Esophagus squamous epithelium (tissue), 5 donors: ENCODE measurements at regions not wholly inside any gene's neighbourhood (a gene's known extent, or its start where the extent isn't known, plus 50 kb on each side); places are given as distances from the start of the nearest gene placed in this dataset.

Source experiments
- DNase-seq: peaks from one replicate; lab custom pipeline; 2025; lab: John Stamatoyannopoulos, UW
- H3K27ac ChIP-seq, 4 donors: fragments of 200-600 bp; sonication (generic); one replicate each; pipeline ENCODE4 v1.5.1; 2016 to 2019; ENCODE audit warnings: mild to moderate bottlenecking in 1 of 4
- H3K27me3 ChIP-seq, 4 donors: fragments of 200-600 bp; sonication (generic); 1 replicate in 3 of 4; 2 replicates in 1 of 4; pipeline versions ENCODE4 v1.5.1 to v1.6.0; 2017 to 2021; ENCODE audit warnings: antibody characterized with exemption in 1 of 4
- H3K36me3 ChIP-seq, 3 donors: fragments of 200-600 bp; sonication (generic); one replicate each; pipeline ENCODE4 v1.5.1; 2016 to 2019
- H3K4me1 ChIP-seq, 3 donors: fragments of 200-600 bp; sonication (generic); one replicate each; pipeline ENCODE4 v1.5.1; 2017 to 2019
- H3K4me3 ChIP-seq, 4 donors: fragments of 200-600 bp; sonication (generic); 1 replicate in 3 of 4; 2 replicates in 1 of 4; pipeline ENCODE4 v1.5.1; 2016 to 2019; ENCODE audit warnings: mild to moderate bottlenecking in 2 of 4, moderate library complexity in 1 of 4
- H3K9me3 ChIP-seq, 3 donors: fragments of 200-600 bp; sonication (generic); one replicate each; pipeline ENCODE4 v1.5.1; 2016 to 2019
- CTCF ChIP-seq, 6 experiments: fragments of 450-650 bp in 4 of 6; fragments of 200-600 bp in 2 of 6; sonication (generic) in 2 of 6; IDR thresholded peaks; one replicate each; pipeline ENCODE4 v1.5.1; 2016 to 2019; ENCODE audit warnings: antibody characterized with exemption in 6 of 6, mild to moderate bottlenecking in 4 of 6, moderate library complexity in 4 of 6
- POLR2A ChIP-seq, 4 donors: fragments of 450-650 bp; IDR thresholded peaks; one replicate each; pipeline ENCODE4 v1.6.1; 2017; ENCODE audit warnings: antibody characterized with exemption in 4 of 4, mild to moderate bottlenecking in 4 of 4, moderate library complexity in 3 of 4
- WGBS, 2 donors: methylation state at CpG; one replicate each; pipeline ENCODE4 v1.1.5; 2018; 5-methylcytosine and 5-hydroxymethylcytosine counted together
- intact Hi-C: fragments of 100-400 bp; cut with DNase I; formaldehyde crosslinking; loops from one replicate; pipeline ENCODE4 v1.15.0; 2022
- donor health status: DM: yes; HTN: yes; CAD: no.

DNA sequence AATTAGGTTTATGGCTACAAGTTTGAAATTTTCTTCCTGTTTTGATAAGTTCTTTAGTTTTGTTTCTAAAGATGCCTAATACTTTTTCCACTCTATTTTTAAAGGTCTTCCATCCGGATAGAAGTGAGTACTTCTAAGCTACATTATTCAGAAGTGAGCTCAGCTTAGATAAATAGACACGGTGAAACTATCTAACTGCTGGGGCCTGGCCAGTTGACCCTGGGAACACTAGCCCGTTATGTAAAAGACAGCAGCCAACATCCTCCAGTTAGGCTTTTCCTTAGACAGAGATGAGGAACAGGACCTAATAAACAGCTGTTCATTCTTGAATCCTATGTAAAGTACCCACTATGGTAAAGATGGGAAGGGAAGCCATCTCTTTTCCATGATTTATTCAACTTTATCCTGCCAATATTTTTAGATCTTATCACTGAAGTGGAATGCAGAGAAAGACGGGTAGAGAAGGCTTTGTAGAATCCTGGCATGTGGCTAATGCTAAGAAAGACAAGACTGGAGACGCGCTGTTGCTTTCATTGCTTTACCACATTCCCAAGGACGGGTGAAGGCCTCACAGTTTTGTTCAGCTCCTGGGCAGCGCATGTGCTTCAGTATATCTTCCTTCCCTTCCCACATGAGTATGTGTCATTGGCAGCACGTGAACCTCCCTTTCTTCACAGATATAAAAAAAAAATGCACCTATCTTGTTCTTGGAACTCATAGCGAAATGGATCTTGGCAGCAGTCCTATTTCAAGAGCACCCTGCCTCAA, 340.0 kb upstream of the MEOX2 start:
- WGBS, 2 donors, result 62 to 70% methylated on average over 10 of the region's 10 CpGs
- peak overlapping the region in 2 of 4 donors; percentile 24 to 31 for H3K27ac ChIP-seq
- intact Hi-C loops, result no loop called here

GRCh38 chr7:16025696-16026095, 339.2 kb upstream of the MEOX2 start:
- WGBS, 2 donors, result 22 to 26% methylated on average over 1 of the region's 1 CpG
- Histone ChIP-seq H3K36me3 (no peaks in the 10 kb centered on the region), H3K4me1 (peaks cover 0 to 17% (median 0%) of the 10 kb centered on the region in 3 donors), H3K27ac (no peak overlapping the region), H3K27me3 (no peaks in the 10 kb centered on the region), H3K4me3 (no peak overlapping the region), H3K9me3 (no peaks in the 10 kb centered on the region)
- intact Hi-C loops, result no loop called here
- DNase-seq, result no peak
- TF ChIP-seq CTCF (IDR thresholded peaks at IDR 0.05), result no peak
- no peak for TF ChIP-seq POLR2A (IDR thresholded peaks at IDR 0.05)

More for the DNA sequence above, 340.0 kb upstream of the MEOX2 start:
- Histone ChIP-seq H3K4me1 (peaks cover 0 to 17% (median 0%) of the 10 kb centered on the region in 3 donors), H3K27me3 (no peaks in the 10 kb centered on the region), H3K9me3 (no peaks in the 10 kb centered on the region), H3K36me3 (no peaks in the 10 kb centered on the region), H3K4me3 (no peak overlapping the region)
- no peak for DNase-seq
- TF ChIP-seq CTCF (IDR thresholded peaks at IDR 0.05) (no peak), POLR2A (IDR thresholded peaks at IDR 0.05) (no peak)

DNA sequence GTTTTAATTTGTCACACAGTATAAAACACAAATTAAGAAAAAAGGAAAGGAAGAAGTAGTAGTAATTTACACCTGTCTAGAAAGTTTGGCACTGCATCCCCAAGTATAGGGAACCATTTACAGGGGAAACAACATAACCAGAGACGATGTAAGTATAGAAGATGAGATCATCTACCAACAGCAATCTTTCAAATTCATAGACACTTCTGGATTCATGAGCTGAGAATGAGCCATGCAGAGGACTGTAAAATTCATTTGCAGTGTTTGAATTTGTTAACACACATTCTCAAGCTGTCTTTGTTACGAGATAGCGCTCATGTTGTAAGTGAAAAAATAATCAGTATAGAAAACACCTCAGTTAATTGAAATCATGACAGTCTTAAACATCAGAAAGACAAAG, 337.0 kb upstream of the MEOX2 start:
- 72 to 86% methylated on average over 3 of the region's 3 CpGs for WGBS, 2 donors
- Histone ChIP-seq H3K9me3 (no peaks in the 10 kb centered on the region), H3K27me3 (no peaks in the 10 kb centered on the region), H3K27ac (no peak overlapping the region), H3K4me3 (no peak overlapping the region), H3K4me1 (peaks cover 0 to 17% (median 0%) of the 10 kb centered on the region in 3 donors), H3K36me3 (no peaks in the 10 kb centered on the region)
- no peak for TF ChIP-seq CTCF (IDR thresholded peaks at IDR 0.05)
- no peak for TF ChIP-seq POLR2A (IDR thresholded peaks at IDR 0.05)
- intact Hi-C loops, result no loop called here
- no peak for DNase-seq

GRCh38 chr7:16023046-16023445, 336.6 kb upstream of the MEOX2 start:
- H3K27ac ChIP-seq, result no peak overlapping the region
- intact Hi-C loops, result no loop called here
- no peak for DNase-seq
- peaks cover 0 to 13% (median 0%) of the 10 kb centered on the region in 3 donors for H3K4me1 ChIP-seq
- H3K36me3 ChIP-seq, result no peaks in the 10 kb centered on the region
- no peak overlapping the region for H3K4me3 ChIP-seq
- 50 to 66% methylated on average over 2 of the region's 2 CpGs for WGBS, 2 donors
- no peaks in the 10 kb centered on the region for H3K27me3 ChIP-seq
- TF ChIP-seq POLR2A (IDR thresholded peaks at IDR 0.05) (no peak), CTCF (IDR thresholded peaks at IDR 0.05) (no peak)
- H3K9me3 ChIP-seq, result no peaks in the 10 kb centered on the region

DNA sequence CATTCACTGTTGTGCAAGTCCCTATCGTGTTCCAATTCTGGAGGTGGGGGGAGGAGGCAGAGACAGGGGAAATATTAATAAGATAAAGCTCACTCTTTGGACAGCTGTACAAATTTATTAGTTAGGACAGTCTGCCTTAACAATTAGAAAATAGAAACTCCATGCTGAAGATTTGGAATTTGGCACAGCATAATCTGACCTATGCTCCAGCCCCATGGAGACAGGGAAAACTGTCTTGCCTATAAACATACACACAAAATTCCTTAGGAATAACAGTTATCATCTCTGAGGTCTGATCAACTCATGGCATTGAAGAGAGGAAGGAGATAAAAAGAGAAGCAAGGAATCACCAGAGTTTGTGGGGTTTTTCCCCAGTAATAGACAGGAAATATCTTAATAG, 335.4 kb upstream of the MEOX2 start:
- intact Hi-C loops, result no loop called here
- TF ChIP-seq POLR2A (IDR thresholded peaks at IDR 0.05), result no peak
- TF ChIP-seq CTCF (IDR thresholded peaks at IDR 0.05), result no peak
- Histone ChIP-seq H3K4me3 (no peak overlapping the region), H3K27me3 (no peaks in the 10 kb centered on the region), H3K4me1 (peaks cover 0 to 6% (median 0%) of the 10 kb centered on the region in 3 donors), H3K36me3 (no peaks in the 10 kb centered on the region), H3K27ac (no peak overlapping the region), H3K9me3 (no peaks in the 10 kb centered on the region)
- 55 to 74% methylated on average over 1 of the region's 1 CpG for WGBS, 2 donors
- DNase-seq, result no peak
